ENCODE measurements at regions not wholly inside any gene's neighbourhood (a gene's known extent, or its start where the extent isn't known, plus 50 kb on each side); places are given as distances from the start of the nearest gene placed in this dataset.

- Histone ChIP-seq H3K27ac (no peak overlapping the region), H3K4me3 (no peak overlapping the region), H3K27me3 (replicated peaks) (no peaks in the 10 kb centered on the region), H3K4me1 (replicated peaks) (peaks cover 9% of the 10 kb centered on the region), H3K9me3 (replicated peaks) (no peaks in the 10 kb centered on the region), H3K36me3 (no peaks in the 10 kb centered on the region)
- no peak for DNase-seq (ENCODE audit: low read depth in 1 of 2, low spot score in 2 of 2)
These were observed 538.6 kb downstream of the TUSC7 start for GRCh38 chr3:117248153-117248552.

- Histone ChIP-seq H3K36me3 (no peaks in the 10 kb centered on the region), H3K27ac (no peak overlapping the region), H3K27me3 (replicated peaks) (no peaks in the 10 kb centered on the region), H3K4me3 (no peak overlapping the region), H3K4me1 (replicated peaks) (peaks cover 9% of the 10 kb centered on the region), H3K9me3 (replicated peaks) (no peaks in the 10 kb centered on the region)
- peak in 1 of 2 experiments; percentile 24 for DNase-seq (ENCODE audit: low read depth in 1 of 2, low spot score in 2 of 2)
These were observed 542.6 kb downstream of the TUSC7 start for GRCh38 chr3:117252208-117252607.

GRCh38 chr3:117252651-117253050 is 543.1 kb downstream of the TUSC7 start:
- Histone ChIP-seq H3K27me3 (replicated peaks) (no peaks in the 10 kb centered on the region), H3K36me3 (no peaks in the 10 kb centered on the region), H3K4me3 (no peak overlapping the region), H3K9me3 (replicated peaks) (no peaks in the 10 kb centered on the region), H3K27ac (no peak overlapping the region), H3K4me1 (replicated peaks) (peaks cover 9% of the 10 kb centered on the region)
- DNase-seq (ENCODE audit: low read depth in 1 of 2, low spot score in 2 of 2): no peak

- Histone ChIP-seq H3K27me3 (replicated peaks) (no peaks in the 10 kb centered on the region), H3K36me3 (no peaks in the 10 kb centered on the region), H3K27ac (no peak overlapping the region), H3K9me3 (replicated peaks) (no peaks in the 10 kb centered on the region), H3K4me3 (no peak overlapping the region), H3K4me1 (replicated peaks) (peaks cover 9% of the 10 kb centered on the region)
- no peak for DNase-seq (ENCODE audit: low read depth in 1 of 2, low spot score in 2 of 2)
These were observed 544.1 kb downstream of the TUSC7 start for GRCh38 chr3:117253636-117254035.

DNA sequence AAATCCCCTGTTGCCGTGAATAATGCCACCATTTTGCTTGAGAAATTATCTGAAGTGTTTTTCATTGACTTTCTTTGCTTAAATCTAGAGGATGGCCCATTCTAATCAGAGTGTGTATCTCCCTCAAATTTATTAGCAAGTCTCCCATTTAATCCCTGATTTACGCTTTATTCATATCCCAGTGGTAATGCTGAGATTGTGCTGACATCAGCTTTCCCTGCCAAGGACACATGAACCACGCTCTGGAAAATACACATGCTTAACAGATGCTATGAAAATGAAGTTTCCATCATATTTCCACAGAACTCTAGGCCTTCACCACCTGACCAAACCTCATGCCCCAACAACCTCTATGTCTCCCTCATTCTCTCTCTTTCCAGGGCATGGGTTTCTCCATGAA is 545.4 kb downstream of the TUSC7 start:
- Histone ChIP-seq H3K4me1 (replicated peaks) (peaks cover 9% of the 10 kb centered on the region), H3K27me3 (replicated peaks) (no peaks in the 10 kb centered on the region), H3K36me3 (no peaks in the 10 kb centered on the region), H3K27ac (no peak overlapping the region), H3K9me3 (replicated peaks) (no peaks in the 10 kb centered on the region), H3K4me3 (no peak overlapping the region)
- no peak for DNase-seq (ENCODE audit: low read depth in 1 of 2, low spot score in 2 of 2)

GRCh38 chr3:117255736-117256135 is 546.2 kb downstream of the TUSC7 start:
- Histone ChIP-seq H3K9me3 (replicated peaks) (no peaks in the 10 kb centered on the region), H3K36me3 (no peaks in the 10 kb centered on the region), H3K27ac (no peak overlapping the region), H3K27me3 (replicated peaks) (no peaks in the 10 kb centered on the region), H3K4me3 (no peak overlapping the region), H3K4me1 (replicated peaks) (peaks cover 9% of the 10 kb centered on the region)
- no peak for DNase-seq (ENCODE audit: low read depth in 1 of 2, low spot score in 2 of 2)

GRCh38 chr3:117261983-117262421 is 552.4 kb downstream of the TUSC7 start:
- Histone ChIP-seq H3K4me1 (replicated peaks) (no peaks in the 10 kb centered on the region), H3K27me3 (replicated peaks) (no peaks in the 10 kb centered on the region), H3K9me3 (replicated peaks) (no peaks in the 10 kb centered on the region), H3K36me3 (no peaks in the 10 kb centered on the region), H3K27ac (no peak overlapping the region), H3K4me3 (no peak overlapping the region)
- DNase-seq (ENCODE audit: low read depth in 1 of 2, low spot score in 2 of 2): no peak

- Histone ChIP-seq H3K9me3 (replicated peaks) (no peaks in the 10 kb centered on the region), H3K36me3 (no peaks in the 10 kb centered on the region), H3K4me1 (replicated peaks) (no peaks in the 10 kb centered on the region), H3K27me3 (replicated peaks) (no peaks in the 10 kb centered on the region), H3K27ac (no peak overlapping the region), H3K4me3 (no peak overlapping the region)
- no peak for DNase-seq (ENCODE audit: low read depth in 1 of 2, low spot score in 2 of 2)
These were observed 553.7 kb downstream of the TUSC7 start for GRCh38 chr3:117263270-117263669.

- no peak for DNase-seq (ENCODE audit: low read depth in 1 of 2, low spot score in 2 of 2)
- H3K4me3 ChIP-seq: no peak overlapping the region
- H3K36me3 ChIP-seq: no peaks in the 10 kb centered on the region
- no peaks in the 10 kb centered on the region for H3K4me1 ChIP-seq (replicated peaks)
- no peaks in the 10 kb centered on the region for H3K9me3 ChIP-seq (replicated peaks)
- no peaks in the 10 kb centered on the region for H3K27me3 ChIP-seq (replicated peaks)
- no peak overlapping the region for H3K27ac ChIP-seq
These were observed 554.2 kb downstream of the TUSC7 start for GRCh38 chr3:117263745-117264144.

GRCh38 chr3:117264204-117264994 is 554.8 kb downstream of the TUSC7 start:
- Histone ChIP-seq H3K4me3 (no peak overlapping the region), H3K4me1 (replicated peaks) (no peaks in the 10 kb centered on the region), H3K9me3 (replicated peaks) (no peaks in the 10 kb centered on the region), H3K36me3 (no peaks in the 10 kb centered on the region), H3K27me3 (replicated peaks) (no peaks in the 10 kb centered on the region), H3K27ac (no peak overlapping the region)
- no peak for DNase-seq (ENCODE audit: low read depth in 1 of 2, low spot score in 2 of 2)

DNA sequence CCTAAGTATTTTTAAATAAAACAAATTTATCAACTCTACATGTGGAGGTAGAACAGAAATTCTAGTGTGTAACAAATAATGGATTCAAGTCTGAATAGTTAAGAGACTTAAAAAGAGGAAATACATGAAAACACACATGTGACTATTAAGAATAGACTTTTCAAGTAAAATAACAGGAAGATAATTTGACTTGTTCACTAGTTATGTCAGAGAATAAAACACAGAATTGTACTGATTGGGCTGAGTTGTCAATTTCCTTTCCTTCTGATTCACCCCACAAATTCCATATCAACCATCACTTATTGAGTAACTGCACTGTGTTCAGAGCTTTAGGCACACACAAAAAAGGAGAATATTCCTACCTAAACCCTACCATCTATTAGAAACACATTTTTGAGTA is 557.2 kb downstream of the TUSC7 start:
- no peak for DNase-seq (ENCODE audit: low read depth in 1 of 2, low spot score in 2 of 2)
- H3K9me3 ChIP-seq (replicated peaks): no peaks in the 10 kb centered on the region
- H3K27ac ChIP-seq: no peak overlapping the region
- no peaks in the 10 kb centered on the region for H3K36me3 ChIP-seq
- peaks cover 1% of the 10 kb centered on the region; the same call in 1 of the 2 replicates for H3K27me3 ChIP-seq (replicated peaks)
- no peaks in the 10 kb centered on the region for H3K4me1 ChIP-seq (replicated peaks)
- no peak overlapping the region for H3K4me3 ChIP-seq

DNA sequence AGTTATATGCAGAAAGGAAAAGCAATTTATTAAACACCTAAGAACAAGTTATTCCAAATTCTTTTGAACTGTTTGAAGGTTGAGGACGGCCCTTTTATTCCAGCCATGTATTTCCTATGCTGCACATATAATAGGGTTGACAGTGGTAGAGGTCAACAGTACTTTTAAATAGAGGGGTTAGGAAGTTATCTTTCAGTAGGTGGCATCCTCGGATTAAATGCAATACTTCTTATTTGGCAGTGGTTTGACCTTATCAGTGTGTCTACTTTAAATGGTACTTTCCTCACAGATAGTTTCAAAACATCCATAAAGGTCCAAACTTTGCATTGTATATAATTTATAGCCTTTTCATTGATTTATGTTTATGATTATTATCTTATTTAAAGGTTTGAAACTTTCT is 558.7 kb downstream of the TUSC7 start:
- no peak for DNase-seq (ENCODE audit: low read depth in 1 of 2, low spot score in 2 of 2)
- Histone ChIP-seq H3K27ac (no peak overlapping the region), H3K27me3 (replicated peaks) (peaks cover 3% of the 10 kb centered on the region; the same call in 1 of the 2 replicates), H3K4me3 (no peak overlapping the region), H3K9me3 (replicated peaks) (no peaks in the 10 kb centered on the region), H3K4me1 (replicated peaks) (no peaks in the 10 kb centered on the region), H3K36me3 (no peaks in the 10 kb centered on the region)

DNA sequence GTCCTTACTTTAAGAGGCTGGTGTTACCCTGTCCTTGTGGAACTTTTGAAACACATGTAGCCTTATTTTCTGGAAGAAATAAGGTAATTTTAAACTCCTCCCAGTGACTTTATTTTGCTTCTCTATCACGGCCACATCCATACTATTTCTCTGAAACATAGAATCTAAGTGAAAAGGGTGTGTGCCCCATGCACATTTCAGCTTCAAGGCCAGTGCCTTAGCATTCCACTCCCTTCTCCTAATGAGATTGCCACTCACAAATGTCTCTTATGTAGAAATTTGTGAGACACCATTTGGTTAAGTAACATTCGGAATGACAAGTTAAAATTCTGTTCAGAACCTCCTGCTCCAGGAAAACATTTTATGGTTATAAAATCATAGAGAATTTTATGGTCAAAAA is 562.7 kb downstream of the TUSC7 start:
- H3K36me3 ChIP-seq: no peaks in the 10 kb centered on the region
- no peak overlapping the region for H3K4me3 ChIP-seq
- H3K27ac ChIP-seq: no peak overlapping the region
- no peak for DNase-seq (ENCODE audit: low read depth in 1 of 2, low spot score in 2 of 2)
- H3K27me3 ChIP-seq (replicated peaks): peaks cover 6% of the 10 kb centered on the region
- H3K4me1 ChIP-seq (replicated peaks): no peaks in the 10 kb centered on the region
- H3K9me3 ChIP-seq (replicated peaks): no peaks in the 10 kb centered on the region

DNA sequence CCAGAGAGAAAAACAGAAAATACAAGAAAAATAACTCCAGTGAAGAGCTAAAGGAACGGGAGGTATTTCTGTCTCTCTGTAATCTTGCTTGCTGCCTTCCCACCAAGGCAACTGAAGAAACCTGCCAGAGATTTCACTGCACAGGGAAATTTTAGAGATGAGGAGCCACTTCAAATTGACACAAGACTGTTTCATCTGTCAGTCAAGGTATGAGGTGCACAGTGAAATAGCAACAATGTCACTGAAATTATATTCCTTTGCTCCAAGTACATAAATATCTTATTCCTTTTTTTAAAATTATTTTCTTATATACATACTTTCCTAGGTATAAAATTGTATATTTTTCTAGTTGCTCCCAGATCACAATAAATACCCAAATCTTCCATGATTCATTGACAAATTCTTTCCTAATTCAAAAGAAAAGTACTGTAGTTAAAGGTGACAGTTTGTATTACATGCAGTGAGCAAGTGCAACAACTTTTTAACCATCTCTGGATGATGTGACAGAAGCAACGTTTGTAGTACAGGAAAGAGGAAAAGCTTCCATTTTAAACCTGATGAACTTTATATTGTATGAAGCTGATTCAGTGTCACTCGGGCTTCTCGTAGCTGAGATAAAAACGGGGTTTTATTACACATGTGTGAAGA is 563.4 kb downstream of the TUSC7 start:
- Histone ChIP-seq H3K4me3 (no peak overlapping the region), H3K36me3 (no peaks in the 10 kb centered on the region), H3K27ac (no peak overlapping the region), H3K9me3 (replicated peaks) (no peaks in the 10 kb centered on the region), H3K27me3 (replicated peaks) (peaks cover 6% of the 10 kb centered on the region), H3K4me1 (replicated peaks) (no peaks in the 10 kb centered on the region)
- no peak for DNase-seq (ENCODE audit: low read depth in 1 of 2, low spot score in 2 of 2)
